HG03103 (cell line): ENCODE measurements at regions not wholly inside any gene's neighbourhood (a gene's known extent, or its start where the extent isn't known, plus 50 kb on each side); places are given as distances from the start of the nearest gene placed in this dataset.

Experiments
- ATAC-seq: cut with Tn5 transposase; IDR thresholded peaks from one replicate; pipeline ENCODE4 v1.9.1; 2021; ENCODE audit warnings: low read depth; ENCODE audit not compliant: unreplicated experiment

- ATAC-seq = no peak
Observed at GRCh38 chr18:24919181-24919797, 432.7 kb downstream of the ZNF521 start.

- no peak for ATAC-seq
Observed at GRCh38 chr18:24922491-24922890, 429.5 kb downstream of the ZNF521 start.

GRCh38 chr18:24923138-24923537 is 428.8 kb downstream of the ZNF521 start:
- ATAC-seq = peak; percentile 93

DNA sequence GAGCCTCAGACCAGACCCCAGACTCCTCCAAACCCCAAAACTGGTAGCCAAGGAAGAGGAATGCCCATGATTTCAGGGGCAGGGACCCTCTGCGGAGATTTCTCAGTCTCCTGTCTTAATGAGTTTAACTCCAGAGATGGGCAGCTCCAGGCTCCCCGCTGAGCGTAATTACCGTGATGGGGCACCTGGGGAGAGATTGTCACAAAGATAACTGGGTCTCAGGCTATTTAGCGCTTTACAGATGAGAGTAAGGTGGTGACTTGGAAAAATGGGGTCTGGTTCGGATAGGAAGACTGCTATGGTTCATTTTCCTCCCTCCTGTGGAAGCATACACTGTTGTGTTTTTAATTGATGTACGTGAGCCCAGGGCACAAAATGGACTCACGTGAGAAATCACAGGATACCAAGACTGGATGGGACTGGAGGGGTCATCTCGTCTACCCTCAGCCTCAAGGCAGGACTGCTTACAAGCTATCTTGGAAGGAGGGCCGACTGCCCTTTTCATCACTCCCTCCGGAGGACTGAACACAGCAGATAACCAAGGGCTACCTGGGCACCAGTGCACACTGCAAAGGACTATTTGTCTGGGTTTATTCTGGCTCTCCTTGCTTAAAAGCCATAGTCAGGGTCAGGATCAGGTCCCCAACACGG is 427.8 kb downstream of the ZNF521 start:
- no peak for ATAC-seq

- ATAC-seq = no peak
Observed at GRCh38 chr18:24926649-24927048, 425.3 kb downstream of the ZNF521 start.

DNA sequence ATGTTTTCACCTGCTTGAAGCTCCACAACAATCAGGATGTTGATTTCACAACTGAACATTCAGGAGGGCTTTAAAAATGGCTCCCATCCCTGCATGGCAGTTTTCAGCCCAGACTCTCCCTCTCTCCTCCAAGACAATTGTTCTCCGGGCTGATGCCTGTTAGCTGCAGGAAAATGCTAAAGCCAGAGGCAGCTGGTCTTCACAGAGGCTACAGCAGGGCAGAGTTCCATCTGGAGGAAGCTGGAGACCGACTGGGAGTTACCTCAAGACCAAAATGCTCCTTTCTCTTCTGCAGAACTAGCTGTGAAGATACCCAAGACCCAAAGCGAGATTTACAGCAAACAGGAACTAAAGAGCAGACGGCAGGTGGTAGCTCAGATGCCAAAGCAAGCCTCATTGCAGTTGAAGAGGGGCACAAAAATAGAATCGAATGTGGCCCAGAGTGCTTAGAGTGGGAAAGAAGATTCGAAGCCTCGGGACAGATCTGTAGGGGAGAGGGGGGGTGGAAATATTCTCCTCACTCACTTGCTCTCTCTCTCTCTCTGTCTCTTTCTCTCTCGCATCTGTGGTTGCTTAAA is 423.6 kb downstream of the ZNF521 start:
- ATAC-seq = no peak

GRCh38 chr18:24930478-24930877 is 421.5 kb downstream of the ZNF521 start:
- no peak for ATAC-seq

GRCh38 chr18:24930971-24931370 is 421.0 kb downstream of the ZNF521 start:
- no peak for ATAC-seq

- ATAC-seq = no peak
Observed at GRCh38 chr18:24933345-24933744, 418.6 kb downstream of the ZNF521 start.

DNA sequence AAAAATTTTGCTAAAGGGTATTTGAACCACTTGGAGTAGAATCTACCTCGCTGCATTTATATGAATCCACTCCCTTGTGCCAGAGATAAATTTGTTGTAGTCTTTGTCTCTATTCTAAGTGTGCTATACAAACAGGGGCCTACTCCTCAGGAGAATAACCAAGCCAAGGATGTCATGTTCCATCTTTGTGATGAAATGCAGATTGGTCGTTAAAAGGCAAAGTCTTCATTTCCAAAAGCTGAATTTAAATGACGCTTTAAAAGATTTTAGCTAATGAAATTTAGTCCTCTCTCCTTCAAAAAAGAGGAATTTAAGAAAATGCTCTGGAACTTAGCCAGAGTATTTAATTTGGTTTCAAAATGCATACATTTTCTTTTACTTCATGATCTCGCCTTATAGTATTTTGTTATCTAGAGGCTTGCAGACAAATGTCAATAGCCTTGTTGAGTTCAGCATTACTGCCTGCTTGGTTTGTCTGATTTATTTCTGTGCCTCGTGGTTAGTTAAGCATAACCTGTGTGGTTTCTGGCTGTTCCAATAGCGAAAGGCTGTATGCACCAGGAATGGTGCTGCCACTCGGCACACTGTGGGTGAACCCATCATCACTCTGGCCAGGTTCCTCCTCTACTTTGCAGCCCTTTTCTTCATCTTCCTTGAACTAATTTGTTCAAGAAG is 417.6 kb downstream of the ZNF521 start:
- ATAC-seq = no peak

DNA sequence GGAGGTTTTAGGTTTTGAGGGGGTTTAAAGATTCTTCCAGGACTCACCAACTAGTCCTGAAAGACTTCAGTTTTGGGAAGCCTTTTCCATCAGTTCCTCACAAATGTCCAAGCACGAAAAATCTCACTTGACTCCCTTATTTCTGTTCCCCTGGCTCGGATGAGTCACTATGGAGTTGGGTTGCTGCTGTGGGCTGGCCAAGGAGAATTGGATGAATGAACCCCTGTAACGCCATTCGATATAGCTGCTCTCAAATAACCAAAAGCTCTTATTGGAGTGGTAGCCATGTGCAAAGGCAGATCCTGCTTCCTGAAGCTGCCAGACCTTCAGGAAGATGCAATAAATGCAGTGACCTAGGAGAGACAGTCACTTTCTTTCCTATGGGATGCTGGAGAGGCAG is 417.0 kb downstream of the ZNF521 start:
- no peak for ATAC-seq

DNA sequence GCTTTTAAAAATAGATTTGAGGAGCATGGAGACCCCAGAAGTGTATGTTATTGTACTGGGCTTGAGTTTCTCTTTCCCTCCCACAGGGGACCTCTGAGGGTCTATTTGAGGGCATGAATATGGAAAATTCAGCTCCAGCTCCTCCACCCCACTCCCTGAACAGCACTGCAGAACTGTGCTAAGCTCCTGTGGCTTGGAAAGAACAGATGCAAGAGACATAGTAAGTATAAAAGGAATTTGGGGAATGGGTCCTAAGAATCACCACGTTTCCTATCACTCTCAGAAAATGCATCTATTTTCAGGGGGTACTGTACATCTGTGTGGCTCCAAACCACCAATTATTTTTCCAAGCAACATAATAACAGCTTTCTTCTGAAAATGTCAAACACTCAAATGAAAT is 416.1 kb downstream of the ZNF521 start:
- no peak for ATAC-seq

- no peak for ATAC-seq
Observed at GRCh38 chr18:24936691-24937090, 415.3 kb downstream of the ZNF521 start.

DNA sequence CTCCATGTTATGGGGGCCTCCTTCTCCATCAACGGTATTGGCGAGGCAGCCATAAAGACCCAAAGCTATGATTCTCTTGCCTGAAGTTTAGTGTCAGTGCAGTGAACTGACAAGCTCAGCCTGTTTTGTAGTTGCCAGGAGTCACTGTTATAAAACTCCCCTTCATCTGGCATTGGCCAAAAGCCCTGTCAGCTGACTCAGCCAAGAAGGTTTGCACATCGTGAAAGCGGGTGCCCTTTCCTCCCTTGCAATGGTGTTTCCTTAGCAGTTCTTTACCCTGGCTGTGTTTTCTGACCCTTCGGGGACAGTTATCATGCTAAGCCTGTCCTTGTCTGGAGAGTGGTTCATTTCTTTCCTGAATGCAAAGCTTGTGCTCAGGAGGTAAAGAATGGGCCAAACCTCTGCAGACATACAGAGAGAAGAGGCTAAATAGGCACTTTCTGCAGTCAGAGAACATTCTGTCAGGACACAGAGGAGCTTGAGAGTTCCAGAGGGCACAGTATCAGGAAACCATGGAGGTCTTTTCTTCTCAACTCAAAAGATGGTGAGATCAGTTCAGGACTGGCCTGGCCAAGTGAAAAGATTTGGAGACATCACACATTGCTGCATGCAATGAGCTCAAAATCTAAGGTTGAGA is 414.2 kb downstream of the ZNF521 start:
- no peak for ATAC-seq

- ATAC-seq = no peak
Observed at GRCh38 chr18:24940416-24940815, 411.6 kb downstream of the ZNF521 start.

DNA sequence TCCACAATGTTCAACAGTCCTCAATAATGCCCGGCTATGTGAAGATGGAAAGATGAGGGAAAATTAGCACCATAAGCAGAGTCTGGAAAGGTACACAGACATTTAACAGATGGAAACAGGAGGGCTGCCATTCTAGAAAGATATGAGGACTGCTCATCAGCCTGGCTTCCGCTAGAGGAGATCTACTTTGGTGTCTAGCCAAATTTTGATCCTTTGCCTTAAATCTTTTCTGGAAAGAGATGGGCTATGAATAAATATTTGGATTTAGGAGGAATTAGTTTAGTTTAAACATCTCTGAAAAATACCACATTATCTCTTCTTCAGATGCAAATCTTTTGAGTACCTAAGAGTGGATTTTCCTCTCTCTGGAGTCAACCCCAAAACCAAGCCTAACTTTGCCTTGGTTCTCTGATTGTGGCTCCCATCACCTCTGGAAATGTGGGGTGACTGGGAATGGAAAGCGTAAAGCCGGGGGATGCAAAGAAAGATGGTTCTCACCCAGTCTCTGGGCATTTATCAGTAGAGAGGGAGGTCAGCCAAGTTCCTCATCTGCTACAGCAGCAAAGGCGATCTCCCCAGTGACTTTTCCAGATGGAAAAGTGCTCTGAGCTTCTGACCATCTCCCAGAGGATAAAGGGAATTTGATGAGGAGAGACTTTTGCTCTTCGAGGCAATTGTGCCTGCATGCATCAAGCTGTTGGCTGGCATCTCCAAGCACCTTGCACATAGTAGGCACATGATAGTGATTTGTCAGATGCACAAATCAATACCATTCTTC is 410.6 kb downstream of the ZNF521 start:
- no peak for ATAC-seq

DNA sequence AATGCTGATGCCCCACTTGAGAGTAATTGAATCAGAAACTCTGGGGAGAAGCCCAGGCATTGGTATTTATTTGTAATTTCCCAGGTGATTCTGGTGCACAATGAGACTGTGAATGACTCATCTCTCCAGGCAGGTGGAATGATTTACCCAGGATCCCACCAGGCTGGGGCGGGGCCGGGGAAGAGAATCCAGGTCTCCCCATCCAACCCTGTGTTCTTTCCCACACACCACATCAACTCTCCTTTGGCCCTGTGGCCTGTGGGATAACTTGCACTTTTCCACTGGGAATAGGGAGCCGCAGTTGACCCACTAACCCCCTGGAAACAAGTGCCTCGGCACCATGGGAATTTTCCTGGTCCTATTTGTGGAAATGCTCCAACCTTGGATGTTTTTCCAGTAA is 409.8 kb downstream of the ZNF521 start:
- no peak for ATAC-seq

DNA sequence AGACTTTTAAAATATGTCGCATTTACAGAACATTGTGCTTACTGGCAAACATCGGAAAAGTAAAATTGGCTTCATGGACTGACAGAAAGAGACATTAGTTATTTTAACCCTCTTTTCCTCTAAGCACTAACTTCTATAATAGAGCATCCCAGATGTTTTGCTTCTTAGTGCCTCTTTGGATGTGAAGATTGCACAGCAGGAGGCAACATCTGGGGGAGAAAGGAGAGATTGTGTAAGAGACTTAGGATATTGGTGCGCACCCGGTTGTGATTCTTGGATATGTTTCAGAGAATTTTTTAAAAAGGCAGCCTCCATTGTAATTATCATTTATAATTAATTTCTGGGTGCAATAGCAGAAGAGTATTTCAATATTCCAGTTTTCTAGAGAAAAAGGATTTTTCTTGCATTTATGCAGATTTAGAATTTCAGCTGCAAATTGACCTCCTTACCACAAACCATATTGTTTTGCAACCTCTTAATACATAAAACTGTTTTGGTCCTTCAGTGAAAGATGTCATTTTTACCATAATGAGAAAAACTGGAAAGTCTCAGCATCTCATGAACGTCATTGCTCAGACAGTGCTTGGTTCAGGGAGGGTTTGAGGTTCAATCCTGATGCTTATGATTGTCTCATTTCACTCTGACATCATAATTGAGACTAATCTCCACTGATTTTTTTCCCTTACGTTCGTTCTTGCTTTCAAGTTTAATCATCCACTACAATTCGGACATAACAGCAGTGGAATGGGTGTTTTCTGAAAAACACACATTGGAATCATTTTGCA is 404.3 kb downstream of the ZNF521 start:
- no peak for ATAC-seq

- no peak for ATAC-seq
Observed at GRCh38 chr18:24949908-24950307, 402.1 kb downstream of the ZNF521 start.

- no peak for ATAC-seq
Observed at GRCh38 chr18:24954341-24954740, 397.6 kb downstream of the ZNF521 start.
